DND-41 (cell line): ENCODE measurements at regions not wholly inside any gene's neighbourhood (a gene's known extent, or its start where the extent isn't known, plus 50 kb on each side); places are given as distances from the start of the nearest gene placed in this dataset.

ENCODE experiments used
- CTCF ChIP-seq: IDR thresholded peaks from 2 replicates; pipeline ENCODE4 v1.5.1; 2012; ENCODE audit warnings: borderline replicate concordance, low read length, moderate library complexity, mild to moderate bottlenecking; ENCODE audit not compliant: poor library complexity, severe bottlenecking; ENCODE audit errors: extremely low read depth
- EZH2 ChIP-seq: IDR thresholded peaks from 3 replicates; pipeline ENCODE4 v1.6.1; 2012; ENCODE audit warnings: borderline replicate concordance, low read depth, mild to moderate bottlenecking, moderate library complexity, low read length, inconsistent platforms; ENCODE audit not compliant: severe bottlenecking

DNA sequence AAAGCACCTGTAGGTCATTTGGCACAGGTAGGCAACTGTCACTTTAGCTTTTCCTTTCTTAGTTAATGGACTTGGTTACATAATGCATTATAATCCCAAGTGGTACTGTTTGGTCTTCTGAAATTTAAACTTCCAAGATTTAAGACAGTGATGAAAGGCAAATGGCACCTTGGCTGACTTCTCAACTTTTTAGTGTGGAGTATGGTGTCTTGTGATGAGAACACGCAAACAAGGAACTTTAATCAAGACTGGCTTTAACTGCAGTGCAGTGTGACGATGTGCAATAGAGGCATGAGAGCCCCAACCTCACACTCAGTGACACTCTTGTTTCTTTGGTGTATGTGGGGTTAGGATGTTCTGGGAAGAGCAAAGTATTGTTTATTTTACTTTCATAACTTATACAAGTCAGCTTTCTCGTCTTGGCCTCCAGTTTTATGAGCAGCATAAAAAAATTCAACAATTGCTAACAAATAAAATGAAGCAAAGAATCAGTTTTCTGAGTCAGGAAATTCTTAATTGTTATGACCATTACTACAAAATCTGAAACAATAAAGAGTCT, 171.9 kb downstream of the MAD2L1 start:
- no peak for TF ChIP-seq CTCF
- TF ChIP-seq EZH2 = no peak
